HG02981 (cell line): ENCODE measurements at regions not wholly inside any gene's neighbourhood (a gene's known extent, or its start where the extent isn't known, plus 50 kb on each side); places are given as distances from the start of the nearest gene placed in this dataset.

ENCODE experiments used
- ATAC-seq: cut with Tn5 transposase; IDR thresholded peaks from one replicate; pipeline ENCODE4 v1.9.1; 2021; ENCODE audit warnings: mild to moderate bottlenecking, moderate library complexity; ENCODE audit not compliant: unreplicated experiment

DNA sequence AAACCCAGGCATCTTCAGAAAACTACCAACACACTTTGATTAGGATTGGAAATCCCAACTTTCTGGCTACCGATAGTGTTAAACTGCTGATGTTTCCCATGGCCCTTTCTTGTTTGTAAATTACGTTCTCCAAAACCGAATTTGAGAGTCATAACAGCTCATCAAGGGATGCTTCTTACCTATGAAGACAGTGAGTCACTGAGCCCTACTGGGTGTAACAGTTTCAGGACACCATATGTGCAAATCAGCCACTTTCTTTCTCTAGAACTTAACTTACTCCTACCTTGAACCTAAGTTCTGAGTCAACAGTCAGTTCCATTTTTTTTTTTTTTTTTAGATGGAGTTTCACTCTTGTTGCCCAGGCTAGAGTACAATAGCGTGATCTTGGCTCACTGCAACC is 410.1 kb upstream of the TSHZ3 start:
- ATAC-seq: no peak

DNA sequence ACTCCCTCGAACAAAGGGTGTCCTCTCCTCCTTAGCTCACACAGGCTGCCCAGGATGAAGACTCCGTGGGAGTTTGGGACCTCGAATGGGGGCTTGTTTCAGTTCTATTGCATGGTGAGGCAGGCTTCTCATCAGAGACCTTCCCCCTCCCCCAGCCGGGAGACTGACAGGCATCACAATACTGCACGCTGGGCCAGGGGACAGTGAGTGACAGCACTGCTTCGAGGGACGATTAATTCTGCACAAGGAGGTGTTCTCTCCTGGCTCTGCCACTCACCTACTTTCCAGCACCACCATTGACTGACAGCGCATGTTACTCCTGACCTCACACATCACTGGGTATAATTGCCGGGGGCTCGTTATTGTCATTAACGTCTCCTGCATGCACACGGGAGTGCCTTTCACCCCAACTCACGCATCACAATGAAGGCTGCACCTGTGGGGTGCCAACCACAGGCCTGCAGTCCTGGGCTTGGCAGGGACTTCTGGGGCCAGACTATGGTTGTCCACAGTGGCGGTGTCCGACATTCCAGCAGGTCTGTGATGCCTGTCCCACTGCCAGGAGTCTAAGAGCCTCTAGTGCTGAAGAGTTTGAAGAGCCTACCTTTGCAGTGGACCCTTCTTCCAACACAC is 412.2 kb upstream of the TSHZ3 start:
- no peak for ATAC-seq

- ATAC-seq: no peak
These were observed 421.0 kb upstream of the TSHZ3 start for GRCh38 chr19:31770223-31770622.

GRCh38 chr19:31772915-31773314 is 423.7 kb upstream of the TSHZ3 start:
- no peak for ATAC-seq

DNA sequence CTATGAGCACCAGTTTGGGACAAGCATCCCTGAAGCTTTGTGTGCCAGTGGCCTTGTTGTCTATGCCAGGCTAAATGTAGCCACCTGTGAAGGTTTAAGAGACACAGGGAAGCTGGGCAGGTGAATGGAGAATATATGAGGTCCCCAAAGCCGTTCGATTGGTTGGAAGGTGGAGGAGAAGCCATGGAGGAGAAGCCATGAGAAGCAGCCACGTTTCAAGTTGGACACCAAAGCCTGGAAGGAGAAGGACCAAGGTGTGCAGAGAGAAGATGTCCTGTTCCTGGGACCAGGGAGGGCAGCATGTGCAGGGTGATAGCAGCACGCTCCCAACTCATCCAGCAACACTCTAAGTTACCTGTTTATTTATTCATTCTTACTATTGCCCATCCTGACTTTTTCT is 432.3 kb upstream of the TSHZ3 start:
- ATAC-seq: no peak

- ATAC-seq: no peak
These were observed 434.4 kb upstream of the TSHZ3 start for GRCh38 chr19:31783592-31783991.

DNA sequence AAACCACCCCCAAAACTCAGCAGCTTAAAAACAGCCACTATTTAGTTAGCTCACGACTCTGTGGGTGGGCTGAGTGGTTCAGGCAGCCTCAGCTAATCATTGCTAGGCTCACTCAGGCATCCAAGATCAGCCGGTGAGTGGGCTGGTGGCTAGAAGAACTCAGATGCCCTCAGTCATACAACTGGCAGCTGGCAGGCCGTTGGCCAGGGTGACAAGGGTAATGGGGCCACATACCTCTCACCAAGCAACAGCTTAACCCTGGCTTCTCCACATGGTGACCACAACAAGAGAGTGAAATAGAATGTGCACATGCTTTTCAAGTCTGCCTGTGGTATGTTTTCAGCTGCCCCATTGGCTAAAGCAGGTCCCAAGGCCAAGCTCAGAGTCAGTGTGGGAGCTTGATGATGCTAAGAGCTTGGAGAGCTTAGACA is 435.4 kb upstream of the TSHZ3 start:
- ATAC-seq: no peak

GRCh38 chr19:31801611-31802010 is 452.4 kb upstream of the TSHZ3 start:
- no peak for ATAC-seq

GRCh38 chr19:31803835-31804446 is 454.7 kb upstream of the TSHZ3 start:
- ATAC-seq: no peak

- ATAC-seq: no peak
These were observed 455.4 kb upstream of the TSHZ3 start for GRCh38 chr19:31804668-31805067.

DNA sequence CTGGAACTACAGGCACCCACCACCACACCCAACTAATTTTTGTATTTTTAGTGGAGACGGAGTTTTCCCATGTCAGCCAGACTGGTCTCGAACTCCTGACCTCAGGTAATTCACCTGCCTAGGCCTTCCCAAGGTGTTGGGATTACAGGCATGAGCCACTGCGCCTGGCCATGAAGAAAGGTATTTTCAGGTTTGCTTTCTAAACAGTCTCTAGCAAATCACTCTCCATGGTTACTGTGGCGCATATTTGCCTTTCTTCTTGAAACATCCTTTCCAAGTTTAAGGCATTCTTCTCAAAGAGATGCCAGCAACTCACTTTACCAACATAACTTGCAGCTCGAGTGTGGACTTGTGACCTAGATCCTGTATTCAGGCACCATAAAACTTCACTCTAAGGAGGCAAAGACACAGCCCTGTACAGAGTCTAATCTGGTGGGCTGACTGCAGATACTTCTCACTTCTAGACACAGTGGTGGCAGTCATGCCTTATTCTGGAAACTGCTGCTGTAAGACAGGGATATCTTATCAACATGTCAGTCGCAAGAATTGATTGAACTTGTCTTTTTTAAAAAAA is 461.4 kb upstream of the TSHZ3 start:
- no peak for ATAC-seq

DNA sequence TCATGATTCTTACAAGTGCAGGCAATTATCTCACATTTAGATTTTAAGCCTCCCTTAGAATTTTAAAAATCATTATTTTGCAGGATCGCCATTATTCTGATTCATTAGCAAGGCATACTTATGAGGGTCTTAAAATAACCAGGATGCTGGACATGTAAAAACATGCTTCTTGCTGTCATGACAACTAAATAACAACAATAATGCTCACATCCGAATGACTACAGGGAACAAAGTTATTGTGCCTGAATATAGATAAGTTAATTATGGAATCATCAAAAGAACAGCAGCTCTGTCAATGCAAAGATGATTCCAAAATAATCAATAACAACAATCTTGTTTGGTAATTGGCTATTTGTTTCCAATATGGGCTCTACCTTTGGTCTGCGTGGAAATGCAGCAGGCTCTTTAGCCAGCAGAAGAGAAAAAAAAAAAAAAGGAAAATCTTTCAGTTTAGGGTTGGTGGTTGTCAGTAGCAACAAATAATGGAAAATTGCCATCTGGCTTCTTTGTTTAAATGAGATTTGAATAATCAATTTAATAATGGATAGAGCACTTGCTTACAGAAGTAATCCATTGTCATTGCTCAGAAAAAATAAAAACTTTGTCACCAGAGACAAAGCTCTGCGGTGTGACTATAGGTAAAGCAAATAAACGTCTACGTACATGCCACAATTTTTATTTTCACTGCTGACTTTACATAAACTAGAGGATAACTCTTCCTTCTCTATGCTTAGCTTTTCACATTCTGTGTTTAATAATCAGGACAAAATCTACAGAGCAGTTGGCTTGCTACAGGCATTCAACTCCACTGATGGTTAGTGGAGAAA is 468.9 kb upstream of the TSHZ3 start:
- no peak for ATAC-seq

GRCh38 chr19:31818798-31819105 is 469.5 kb upstream of the TSHZ3 start:
- no peak for ATAC-seq

DNA sequence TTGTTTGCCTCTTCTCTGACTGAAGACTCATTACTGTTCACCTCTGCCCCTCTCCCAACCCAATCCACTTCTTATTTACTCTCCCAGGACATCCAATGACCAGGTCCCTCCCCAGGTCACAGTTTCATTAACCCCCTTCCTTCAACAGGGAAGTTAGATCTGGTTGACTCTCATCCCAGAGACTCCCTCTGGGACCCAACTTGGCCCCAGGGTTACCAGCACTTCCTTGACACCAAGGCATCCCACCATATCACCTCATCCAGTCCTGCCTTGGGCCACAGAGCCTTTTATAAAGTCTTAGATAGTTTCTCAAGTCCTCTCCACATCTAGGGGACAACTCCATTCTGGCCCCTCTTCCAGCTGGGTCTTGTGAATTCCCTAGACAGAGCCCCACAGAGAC is 470.6 kb upstream of the TSHZ3 start:
- no peak for ATAC-seq

DNA sequence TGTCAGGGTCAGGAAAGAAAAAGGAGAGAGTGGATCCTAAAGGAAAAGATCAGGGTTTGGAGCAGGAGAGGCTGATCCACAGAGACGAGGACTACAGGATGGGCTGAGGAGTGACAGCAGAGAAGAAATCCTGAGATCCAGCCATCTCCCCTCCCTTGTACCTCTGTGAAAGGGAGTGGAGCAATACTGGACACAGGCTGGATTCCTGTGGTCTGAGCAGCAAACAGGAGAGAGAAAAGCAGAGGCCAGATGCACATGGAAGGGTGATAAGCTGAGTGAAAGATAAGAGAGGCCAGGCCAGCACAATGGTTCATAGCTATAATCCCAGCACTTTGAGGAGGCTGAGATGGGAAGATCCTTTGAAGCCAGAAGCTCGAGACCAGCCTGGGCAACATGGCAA is 472.1 kb upstream of the TSHZ3 start:
- ATAC-seq: no peak

GRCh38 chr19:31825134-31826094 is 476.2 kb upstream of the TSHZ3 start:
- no peak for ATAC-seq

- ATAC-seq: no peak
These were observed 477.1 kb upstream of the TSHZ3 start for GRCh38 chr19:31826325-31826724.

DNA sequence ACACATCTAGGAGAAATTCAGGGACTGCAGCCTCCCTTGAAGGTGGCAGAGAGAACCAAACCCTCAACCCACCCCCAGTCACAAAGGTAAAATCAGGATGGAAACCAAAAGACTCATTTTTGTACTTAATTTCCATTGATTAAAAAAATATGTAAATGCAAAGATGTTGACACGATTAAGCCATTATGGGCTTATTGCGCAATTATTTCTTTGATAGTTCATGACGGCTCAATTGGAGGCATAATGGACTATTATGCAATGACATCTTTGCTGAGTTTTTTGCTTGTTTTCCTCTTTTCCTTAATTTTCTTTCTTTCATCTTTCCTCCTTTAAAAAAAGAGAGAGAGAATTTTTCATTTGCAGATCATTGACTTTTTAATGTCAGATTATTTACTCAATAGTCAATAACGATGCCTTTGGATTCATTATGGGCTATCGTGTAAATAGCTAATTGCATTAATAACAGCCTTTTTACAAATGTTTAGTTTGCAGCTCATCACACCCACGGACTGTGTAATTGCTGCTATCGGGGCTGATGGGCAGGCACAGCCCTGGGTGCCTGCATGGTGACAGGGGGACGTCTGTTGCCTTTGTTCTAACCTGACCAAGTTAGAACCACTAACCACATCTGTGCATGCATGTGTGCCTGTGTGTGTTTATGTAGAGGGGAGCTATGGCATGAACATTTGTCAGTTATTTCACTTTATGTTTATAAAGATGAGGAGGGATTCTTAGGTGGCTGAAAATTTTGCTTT is 482.4 kb upstream of the TSHZ3 start:
- ATAC-seq: no peak

GRCh38 chr19:31832176-31832548 is 482.9 kb upstream of the TSHZ3 start:
- ATAC-seq: no peak

GRCh38 chr19:31834070-31834469 is 484.8 kb upstream of the TSHZ3 start:
- no peak for ATAC-seq
